Keratinocyte (primary cell): ENCODE measurements at regions not wholly inside any gene's neighbourhood (a gene's known extent, or its start where the extent isn't known, plus 50 kb on each side); places are given as distances from the start of the nearest gene placed in this dataset.

Experiments used
- CTCF ChIP-seq, 3 experiments: IDR thresholded peaks in 1 of 3; conservative IDR thresholded peaks in 1 of 3; optimal IDR thresholded peaks in 1 of 3; 2 replicates in 2 of 3; 3 replicates in 1 of 3; pipeline versions ENCODE3 to v1.5.1; 2011; ENCODE audit warnings: low read length in 3 of 3, mild to moderate bottlenecking in 3 of 3, moderate library complexity in 2 of 3, control low read depth in 1 of 3, inconsistent platforms in 1 of 3; ENCODE audit not compliant: insufficient read depth in 2 of 3; ENCODE audit errors: extremely low read depth in 1 of 3
- EZH2 ChIP-seq: IDR thresholded peaks from one replicate; pipeline ENCODE4 v1.6.1; 2012; ENCODE audit warnings: inconsistent platforms, mild to moderate bottlenecking, low read length, moderate library complexity

DNA sequence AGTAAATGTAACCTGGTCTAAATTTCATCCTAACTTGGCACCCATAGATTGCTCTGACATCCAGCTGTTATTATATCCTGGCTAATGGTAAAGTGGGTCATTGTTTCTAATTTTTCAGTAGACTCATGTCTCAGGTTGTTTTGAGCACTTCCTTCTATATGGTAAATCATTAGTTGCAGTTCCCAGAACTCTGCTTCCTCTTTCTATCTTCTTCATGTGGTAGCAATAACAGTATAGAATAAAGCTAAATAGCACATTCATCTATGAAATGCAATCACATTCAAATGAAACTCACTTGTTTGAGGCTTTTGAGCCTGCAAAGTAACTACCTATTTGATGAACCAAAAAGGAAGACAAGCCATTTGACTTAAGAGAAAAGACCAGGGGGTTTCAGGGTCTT is 65.1 kb upstream of the GZMB start:
- no peak for TF ChIP-seq CTCF (optimal IDR thresholded peaks at IDR 0.05 in 1 of 3, IDR thresholded peaks at IDR 0.05 in 1 of 3, conservative IDR thresholded peaks at IDR 0.05 in 1 of 3; ENCODE audit: extremely low read depth in 1 of 3, insufficient read depth in 2 of 3, low read length in 3 of 3)
- TF ChIP-seq EZH2 = no peak
